ENCODE measurements at regions not wholly inside any gene's neighbourhood (a gene's known extent, or its start where the extent isn't known, plus 50 kb on each side); places are given as distances from the start of the nearest gene placed in this dataset.

DNA sequence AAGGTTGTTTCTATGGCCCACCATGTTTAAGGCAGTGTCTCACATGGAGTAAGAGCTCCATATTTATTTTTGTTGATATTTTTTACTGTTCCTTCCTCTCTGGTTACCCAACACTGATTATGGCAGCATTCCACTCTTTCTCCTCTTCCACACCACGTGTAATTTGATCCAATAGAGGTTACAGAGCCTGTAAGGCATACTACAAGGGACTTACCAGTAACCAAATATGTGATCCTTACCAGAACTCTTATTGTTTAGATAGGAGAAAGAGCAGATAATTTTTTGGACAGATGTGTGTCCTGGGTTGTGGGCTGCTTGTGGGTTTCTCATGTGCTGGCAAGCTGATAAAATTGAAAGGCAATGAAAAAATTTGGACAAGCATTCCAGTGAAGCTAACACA lies 261.3 kb downstream of the TMEM167A start:
- Histone ChIP-seq H3K36me3 (no peaks in the 10 kb centered on the region), H3K9me3 (no peaks in the 10 kb centered on the region), H3K27ac (no peak overlapping the region), H3K4me3 (no peak overlapping the region), H3K4me1 (no peaks in the 10 kb centered on the region), H3K27me3 (no peaks in the 10 kb centered on the region)
- intact Hi-C loops (cut with DNase I; ENCODE audit: low total_unique reads) = no loop called here
- TF ChIP-seq, protein P1, sequence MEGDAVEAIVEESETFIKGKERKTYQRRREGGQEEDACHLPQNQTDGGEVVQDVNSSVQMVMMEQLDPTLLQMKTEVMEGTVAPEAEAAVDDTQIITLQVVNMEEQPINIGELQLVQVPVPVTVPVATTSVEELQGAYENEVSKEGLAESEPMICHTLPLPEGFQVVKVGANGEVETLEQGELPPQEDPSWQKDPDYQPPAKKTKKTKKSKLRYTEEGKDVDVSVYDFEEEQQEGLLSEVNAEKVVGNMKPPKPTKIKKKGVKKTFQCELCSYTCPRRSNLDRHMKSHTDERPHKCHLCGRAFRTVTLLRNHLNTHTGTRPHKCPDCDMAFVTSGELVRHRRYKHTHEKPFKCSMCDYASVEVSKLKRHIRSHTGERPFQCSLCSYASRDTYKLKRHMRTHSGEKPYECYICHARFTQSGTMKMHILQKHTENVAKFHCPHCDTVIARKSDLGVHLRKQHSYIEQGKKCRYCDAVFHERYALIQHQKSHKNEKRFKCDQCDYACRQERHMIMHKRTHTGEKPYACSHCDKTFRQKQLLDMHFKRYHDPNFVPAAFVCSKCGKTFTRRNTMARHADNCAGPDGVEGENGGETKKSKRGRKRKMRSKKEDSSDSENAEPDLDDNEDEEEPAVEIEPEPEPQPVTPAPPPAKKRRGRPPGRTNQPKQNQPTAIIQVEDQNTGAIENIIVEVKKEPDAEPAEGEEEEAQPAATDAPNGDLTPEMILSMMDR (IDR thresholded peaks at IDR 0.05) = no peak
- no peak for DNase-seq

DNA sequence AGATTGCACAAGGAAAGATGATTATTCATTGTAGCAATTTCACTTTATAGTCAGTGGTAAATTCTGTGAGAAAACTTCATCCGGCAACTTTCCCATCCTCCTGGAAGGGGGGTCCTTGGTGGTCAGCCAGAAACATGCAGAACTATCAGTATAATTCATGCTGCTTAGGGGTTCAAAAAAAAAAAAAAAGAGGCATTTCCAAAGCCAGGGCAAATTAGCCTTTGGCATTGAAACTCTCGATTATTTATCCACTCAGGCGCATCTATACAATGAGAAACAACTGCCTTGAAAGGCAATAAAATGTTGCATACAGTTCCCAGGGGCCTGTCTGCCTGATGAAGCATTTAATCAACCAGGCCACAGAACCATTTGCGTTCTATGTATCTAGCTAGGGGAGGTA lies 263.3 kb downstream of the TMEM167A start:
- H3K27me3 ChIP-seq = no peaks in the 10 kb centered on the region
- TF ChIP-seq, protein P1 (IDR thresholded peaks at IDR 0.05) = no peak
- no peak for DNase-seq

DNA sequence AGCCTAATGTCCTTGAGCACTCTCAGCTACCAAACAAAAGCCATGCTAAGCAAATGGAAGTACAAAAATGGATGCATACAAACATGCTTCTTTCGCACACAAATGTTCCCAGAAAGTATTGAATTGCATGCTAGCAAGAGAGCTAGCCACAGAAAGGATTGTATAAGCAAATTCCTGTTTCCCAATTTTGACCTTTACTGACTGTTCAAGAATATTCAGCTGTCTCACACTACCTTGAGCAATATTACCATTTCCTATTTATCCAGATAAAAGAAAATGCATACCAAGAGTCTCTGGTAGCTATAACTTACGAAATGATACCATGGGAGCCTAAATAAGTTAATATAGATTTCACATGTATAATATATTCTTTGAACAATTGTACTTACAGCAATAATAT lies 264.6 kb downstream of the TMEM167A start:
- Histone ChIP-seq H3K27ac (no peak overlapping the region), H3K4me3 (no peak overlapping the region), H3K36me3 (no peaks in the 10 kb centered on the region), H3K4me1 (no peaks in the 10 kb centered on the region), H3K27me3 (no peaks in the 10 kb centered on the region), H3K9me3 (no peaks in the 10 kb centered on the region)
- intact Hi-C loops (cut with DNase I; ENCODE audit: low total_unique reads) = no loop called here
- no peak for DNase-seq
- TF ChIP-seq, protein P1 (IDR thresholded peaks at IDR 0.05) = no peak

More for the DNA sequence above, 263.3 kb downstream of the TMEM167A start:
- Histone ChIP-seq H3K4me3 (no peak overlapping the region), H3K9me3 (no peaks in the 10 kb centered on the region), H3K36me3 (no peaks in the 10 kb centered on the region), H3K27ac (no peak overlapping the region), H3K4me1 (no peaks in the 10 kb centered on the region)
- intact Hi-C loops (cut with DNase I; ENCODE audit: low total_unique reads) = no loop called here

DNA sequence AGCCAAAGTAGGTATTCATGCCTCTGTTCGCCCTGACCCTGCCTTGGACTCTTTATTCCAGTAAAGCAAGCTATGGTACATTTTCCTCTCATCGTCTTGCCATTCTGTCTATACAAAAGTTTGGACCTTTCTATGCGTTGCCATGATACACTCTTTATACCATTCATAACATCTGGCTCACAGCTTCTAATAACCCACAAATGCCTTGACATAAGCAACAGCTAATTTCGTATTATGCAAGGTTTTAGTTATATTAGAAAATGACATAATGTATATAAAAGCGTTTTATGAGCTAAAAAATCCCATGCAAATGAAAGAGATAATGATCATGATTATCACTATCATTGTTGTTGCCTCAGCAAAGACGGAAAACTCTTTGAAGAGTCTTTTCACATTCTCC lies 265.7 kb downstream of the TMEM167A start:
- Histone ChIP-seq H3K27ac (no peak overlapping the region), H3K36me3 (no peaks in the 10 kb centered on the region), H3K9me3 (no peaks in the 10 kb centered on the region), H3K27me3 (no peaks in the 10 kb centered on the region), H3K4me1 (no peaks in the 10 kb centered on the region), H3K4me3 (no peak overlapping the region)
- TF ChIP-seq, protein P1 (IDR thresholded peaks at IDR 0.05) = no peak
- DNase-seq = no peak
- intact Hi-C loops (cut with DNase I; ENCODE audit: low total_unique reads) = no loop called here

DNA sequence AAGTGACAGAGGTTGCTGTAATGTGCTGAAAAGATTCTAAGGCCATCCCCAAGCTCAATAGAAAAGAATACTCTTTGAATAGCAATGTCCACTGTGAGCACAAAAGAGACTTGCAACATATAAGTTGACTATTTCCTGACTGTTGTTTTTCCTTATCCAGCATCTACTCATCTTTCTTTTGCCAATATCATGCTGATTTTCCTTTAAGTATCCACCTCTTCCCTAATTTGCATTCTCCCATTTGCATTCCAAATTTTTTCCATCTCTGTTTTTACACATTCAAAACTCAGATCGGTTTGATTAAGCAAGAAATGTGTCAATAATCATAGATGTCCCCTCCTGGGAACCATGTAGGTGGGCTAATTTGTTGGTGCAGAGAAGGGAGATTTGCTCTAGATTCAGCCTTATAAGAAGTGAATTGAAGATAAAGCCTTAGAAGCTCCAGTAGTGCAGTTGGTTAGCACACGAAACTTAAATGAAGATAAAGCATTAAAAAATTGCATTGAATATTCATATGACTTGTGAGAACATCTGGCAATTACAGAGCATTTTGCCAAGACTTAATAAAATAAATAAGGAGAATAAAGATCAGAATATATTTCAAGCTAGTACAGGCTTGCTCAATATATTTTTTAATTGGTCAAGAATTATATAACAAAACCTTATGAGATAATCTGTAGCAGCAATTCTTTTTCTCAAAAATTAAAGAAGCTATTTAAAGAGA lies 267.6 kb downstream of the TMEM167A start:
- intact Hi-C loops (cut with DNase I; ENCODE audit: low total_unique reads) = no loop called here
- Histone ChIP-seq H3K4me1 (no peaks in the 10 kb centered on the region), H3K4me3 (no peak overlapping the region), H3K9me3 (no peaks in the 10 kb centered on the region), H3K27ac (no peak overlapping the region), H3K36me3 (no peaks in the 10 kb centered on the region), H3K27me3 (no peaks in the 10 kb centered on the region)
- no peak for DNase-seq
- TF ChIP-seq, protein P1 (IDR thresholded peaks at IDR 0.05) = no peak

DNA sequence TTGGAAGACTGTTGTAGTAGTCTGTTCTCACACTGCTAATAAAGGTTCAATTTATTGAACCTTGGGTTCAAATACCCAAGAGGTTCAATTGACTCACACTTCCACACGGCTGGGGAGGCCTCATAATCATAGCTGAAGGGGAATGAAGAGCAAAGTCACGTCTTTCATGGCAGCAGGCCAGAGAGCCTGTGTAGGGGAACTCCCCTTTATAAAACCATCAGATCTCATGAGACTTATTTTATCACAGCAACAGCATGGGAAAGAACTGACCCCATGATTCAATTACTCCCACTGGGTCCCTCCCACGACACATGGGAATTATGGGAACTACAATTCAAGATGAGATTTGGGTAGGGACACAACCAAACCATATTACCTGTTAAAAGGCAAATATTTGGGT lies 268.2 kb downstream of the TMEM167A start:
- TF ChIP-seq, protein P1 (IDR thresholded peaks at IDR 0.05) = no peak

More for the DNA sequence above, 268.2 kb downstream of the TMEM167A start:
- H3K4me3 ChIP-seq = no peak overlapping the region
- H3K4me1 ChIP-seq = no peaks in the 10 kb centered on the region
- H3K27me3 ChIP-seq = no peaks in the 10 kb centered on the region
- H3K36me3 ChIP-seq = no peaks in the 10 kb centered on the region
- no peak for DNase-seq
- H3K9me3 ChIP-seq = no peaks in the 10 kb centered on the region
- no peak overlapping the region for H3K27ac ChIP-seq
- intact Hi-C loops (cut with DNase I; ENCODE audit: low total_unique reads) = no loop called here

Measured in tibial artery (tissue), 4 donors.